Fibroblast of lung (primary cell): ENCODE measurements at regions not wholly inside any gene's neighbourhood (a gene's known extent, or its start where the extent isn't known, plus 50 kb on each side); places are given as distances from the start of the nearest gene placed in this dataset.
A peak's percentile ranks its signal among the peaks of the same experiment; 100 is the strongest.

Experiments used
- DNase-seq, 2 donors: peaks; one replicate each; pipeline versions ENCODE4 v3.0.0 to v3.0.0-alpha.2; 2010; ENCODE audit warnings: low read depth in 2 of 2
- H2AFZ ChIP-seq: 2 replicates; pipeline ENCODE4 v1.5.1; 2012; ENCODE audit warnings: low read length, control low read depth, inconsistent platforms
- H3K27ac ChIP-seq: 2 replicates; pipeline ENCODE4 v1.5.1; 2011; ENCODE audit warnings: low read length, control low read depth; ENCODE audit not compliant: insufficient read depth
- H3K27me3 ChIP-seq: 2 replicates; pipeline ENCODE4 v1.5.1; 2011; ENCODE audit warnings: mild to moderate bottlenecking, low read length; ENCODE audit not compliant: control insufficient read depth, insufficient read depth
- H3K36me3 ChIP-seq: 2 replicates; pipeline ENCODE4 v1.5.1; 2011; ENCODE audit warnings: low read length; ENCODE audit not compliant: control insufficient read depth, insufficient read depth
- H3K4me1 ChIP-seq: 2 replicates; pipeline ENCODE4 v1.5.1; 2011; ENCODE audit warnings: low read length; ENCODE audit not compliant: control insufficient read depth, insufficient read depth; ENCODE audit errors: extremely low read depth
- H3K4me2 ChIP-seq: 2 replicates; pipeline ENCODE4 v1.5.1; 2011; ENCODE audit warnings: low read length, control low read depth; ENCODE audit not compliant: insufficient read depth; ENCODE audit errors: extremely low read depth
- H3K4me3 ChIP-seq, 4 experiments: fragments of 200-600 bp in 1 of 4; sonication (generic) in 1 of 4; replicated peaks in 1 of 4; 2 replicates each; pipeline ENCODE4 v1.5.1; 2011 to 2016; ENCODE audit warnings: low read length in 4 of 4, low read depth in 3 of 4, mild to moderate bottlenecking in 3 of 4, control low read depth in 2 of 4, inconsistent platforms in 1 of 4, mixed read lengths in 1 of 4; ENCODE audit not compliant: insufficient read depth in 1 of 4; ENCODE audit errors: control extremely low read depth in 1 of 4
- H3K79me2 ChIP-seq: 2 replicates; pipeline ENCODE4 v1.5.1; 2012; ENCODE audit warnings: mild to moderate bottlenecking, low read length, inconsistent platforms; ENCODE audit not compliant: control insufficient read depth, insufficient read depth
- H3K9ac ChIP-seq: 2 replicates; pipeline ENCODE4 v1.5.1; 2011; ENCODE audit warnings: mild to moderate bottlenecking, low read length, control low read depth; ENCODE audit not compliant: insufficient read depth
- H3K9me3 ChIP-seq: 2 replicates; pipeline ENCODE4 v1.5.1; 2012; ENCODE audit warnings: low read depth, low read length; ENCODE audit not compliant: control insufficient read depth, insufficient read depth
- H4K20me1 ChIP-seq: 2 replicates; pipeline ENCODE4 v1.5.1; 2011; ENCODE audit warnings: low read length; ENCODE audit not compliant: control insufficient read depth, insufficient read depth; ENCODE audit errors: extremely low read depth
- EZH2 ChIP-seq: IDR thresholded peaks from 2 replicates; pipeline ENCODE4 v1.5.1; 2012; ENCODE audit warnings: low read length, control low read depth, mild to moderate bottlenecking; ENCODE audit errors: missing control alignments
- TF ChIP-seq, protein P1 (sequence below), 2 donors: IDR thresholded peaks in 1 of 2; conservative IDR thresholded peaks in 1 of 2; 1 replicate in 1 of 2; 2 replicates in 1 of 2; pipeline ENCODE4 v1.5.1; 2011 to 2012; ENCODE audit warnings: low read length in 2 of 2, control low read depth in 1 of 2, inconsistent platforms in 1 of 2, low read depth in 1 of 2, mild to moderate bottlenecking in 1 of 2

DNA sequence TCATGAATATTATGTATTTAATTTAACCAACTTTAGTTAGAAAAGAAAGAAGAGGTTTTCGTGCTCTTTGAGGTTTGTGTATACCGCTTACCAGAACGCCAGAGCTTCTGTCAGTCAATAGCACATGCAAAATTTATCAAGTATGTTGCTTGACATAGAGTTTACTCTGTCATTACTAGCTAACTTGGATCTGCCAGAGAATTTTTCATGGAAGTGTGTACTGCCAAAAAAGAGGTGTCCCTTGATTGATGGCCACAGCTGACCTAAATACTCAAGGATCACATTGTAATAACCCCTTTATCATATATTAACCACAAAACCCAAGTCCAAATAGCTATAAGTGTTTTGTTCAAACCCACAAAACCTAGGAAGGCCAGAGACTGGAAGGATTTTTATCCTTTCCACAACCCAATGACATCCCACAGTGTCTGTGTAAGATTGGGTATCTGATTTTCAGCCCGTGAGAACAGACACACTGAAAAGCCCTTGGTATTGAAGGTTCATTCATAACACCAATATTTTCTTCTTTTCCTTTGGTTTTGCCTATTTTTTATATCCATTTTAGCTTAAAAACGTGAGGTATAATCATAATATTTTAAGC lies 194.0 kb upstream of the EYA4 start:
- no peaks in the 10 kb centered on the region for H3K9me3 ChIP-seq
- no peaks in the 10 kb centered on the region for H3K79me2 ChIP-seq
- no peak for DNase-seq
- no peak overlapping the region for H3K4me3 ChIP-seq
- no peak overlapping the region for H3K27ac ChIP-seq
- H2AFZ ChIP-seq = no peak overlapping the region
- H3K27me3 ChIP-seq = no peaks in the 10 kb centered on the region
- H3K4me2 ChIP-seq = no peak overlapping the region
- H3K9ac ChIP-seq = no peak overlapping the region
- no peaks in the 10 kb centered on the region for H3K36me3 ChIP-seq
- no peaks in the 10 kb centered on the region for H3K4me1 ChIP-seq
- no peaks in the 10 kb centered on the region for H4K20me1 ChIP-seq
- TF ChIP-seq, protein P1, sequence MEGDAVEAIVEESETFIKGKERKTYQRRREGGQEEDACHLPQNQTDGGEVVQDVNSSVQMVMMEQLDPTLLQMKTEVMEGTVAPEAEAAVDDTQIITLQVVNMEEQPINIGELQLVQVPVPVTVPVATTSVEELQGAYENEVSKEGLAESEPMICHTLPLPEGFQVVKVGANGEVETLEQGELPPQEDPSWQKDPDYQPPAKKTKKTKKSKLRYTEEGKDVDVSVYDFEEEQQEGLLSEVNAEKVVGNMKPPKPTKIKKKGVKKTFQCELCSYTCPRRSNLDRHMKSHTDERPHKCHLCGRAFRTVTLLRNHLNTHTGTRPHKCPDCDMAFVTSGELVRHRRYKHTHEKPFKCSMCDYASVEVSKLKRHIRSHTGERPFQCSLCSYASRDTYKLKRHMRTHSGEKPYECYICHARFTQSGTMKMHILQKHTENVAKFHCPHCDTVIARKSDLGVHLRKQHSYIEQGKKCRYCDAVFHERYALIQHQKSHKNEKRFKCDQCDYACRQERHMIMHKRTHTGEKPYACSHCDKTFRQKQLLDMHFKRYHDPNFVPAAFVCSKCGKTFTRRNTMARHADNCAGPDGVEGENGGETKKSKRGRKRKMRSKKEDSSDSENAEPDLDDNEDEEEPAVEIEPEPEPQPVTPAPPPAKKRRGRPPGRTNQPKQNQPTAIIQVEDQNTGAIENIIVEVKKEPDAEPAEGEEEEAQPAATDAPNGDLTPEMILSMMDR (conservative IDR thresholded peaks at IDR 0.05 in 1 of 2, IDR thresholded peaks at IDR 0.05 in 1 of 2; ENCODE audit: low read depth in 1 of 2, low read length in 2 of 2) = no peak
- no peak for TF ChIP-seq EZH2

DNA sequence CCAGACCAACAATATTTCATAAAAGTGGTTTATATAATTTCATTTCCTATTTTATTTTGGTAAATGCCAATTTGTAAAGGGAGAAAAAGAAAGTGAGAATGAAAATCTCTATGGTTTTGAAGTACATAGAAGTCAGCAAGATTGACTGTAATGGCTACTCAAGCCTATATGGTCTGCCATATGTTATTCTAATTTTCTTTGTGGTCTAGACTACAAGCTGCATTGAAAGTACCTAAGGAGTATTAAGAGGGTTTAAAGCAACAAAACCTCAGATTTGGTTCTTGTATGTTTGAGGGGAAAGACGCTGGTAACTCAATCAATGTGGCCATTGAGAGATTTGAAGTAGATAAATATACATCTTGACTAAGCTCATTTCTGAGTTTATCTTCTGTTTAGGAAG lies 193.5 kb upstream of the EYA4 start:
- Histone ChIP-seq H3K27me3 (no peaks in the 10 kb centered on the region), H3K36me3 (no peaks in the 10 kb centered on the region), H2AFZ (no peak overlapping the region), H4K20me1 (no peaks in the 10 kb centered on the region), H3K4me2 (no peak overlapping the region), H3K9me3 (no peaks in the 10 kb centered on the region), H3K9ac (no peak overlapping the region), H3K27ac (no peak overlapping the region), H3K79me2 (no peaks in the 10 kb centered on the region), H3K4me1 (no peaks in the 10 kb centered on the region), H3K4me3 (no peak overlapping the region)
- TF ChIP-seq, protein P1 (conservative IDR thresholded peaks at IDR 0.05 in 1 of 2, IDR thresholded peaks at IDR 0.05 in 1 of 2; ENCODE audit: low read depth in 1 of 2, low read length in 2 of 2) = no peak
- DNase-seq = no peak

DNA sequence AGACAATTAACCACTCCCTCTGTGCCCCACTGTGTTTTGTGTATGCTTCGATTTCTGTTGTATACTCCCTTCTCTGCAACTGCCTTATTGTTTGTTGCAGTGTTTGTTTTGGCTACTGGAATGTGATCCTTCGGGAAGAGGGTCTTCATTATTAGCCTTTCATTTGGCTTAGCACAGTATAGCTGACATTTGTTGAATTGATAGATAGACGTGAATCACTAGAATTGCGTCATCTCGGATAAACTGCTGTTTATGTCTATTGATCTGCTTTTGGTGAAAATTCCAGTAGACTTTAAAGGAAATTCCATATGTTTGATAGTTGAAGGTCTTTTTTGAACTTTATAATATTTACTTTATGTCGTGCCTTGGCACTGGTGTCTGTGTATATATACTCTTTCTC lies 189.9 kb upstream of the EYA4 start:
- DNase-seq = peak in 1 of 2 donors; percentile 48

More for the DNA sequence above, 189.9 kb upstream of the EYA4 start:
- no peaks in the 10 kb centered on the region for H3K27me3 ChIP-seq
- no peaks in the 10 kb centered on the region for H3K4me1 ChIP-seq
- no peak overlapping the region for H3K27ac ChIP-seq
- no peak overlapping the region for H3K4me2 ChIP-seq
- no peaks in the 10 kb centered on the region for H3K9me3 ChIP-seq
- no peaks in the 10 kb centered on the region for H4K20me1 ChIP-seq
- no peak overlapping the region for H2AFZ ChIP-seq
- no peaks in the 10 kb centered on the region for H3K36me3 ChIP-seq
- no peaks in the 10 kb centered on the region for H3K79me2 ChIP-seq
- no peak overlapping the region for H3K4me3 ChIP-seq
- TF ChIP-seq, protein P1 (conservative IDR thresholded peaks at IDR 0.05 in 1 of 2, IDR thresholded peaks at IDR 0.05 in 1 of 2; ENCODE audit: low read depth in 1 of 2, low read length in 2 of 2) = no peak
- no peak for TF ChIP-seq EZH2
- H3K9ac ChIP-seq = no peak overlapping the region
